ENCODE measurements at regions not wholly inside any gene's neighbourhood (a gene's known extent, or its start where the extent isn't known, plus 50 kb on each side); places are given as distances from the start of the nearest gene placed in this dataset.
"Not testable (repeated sequence)": the region's sequence is repeated elsewhere in the genome, so short reads cannot be mapped to it uniquely, and the experiment has no call there.

GRCh38 chr4:42824278-42824977, 68.1 kb upstream of the GRXCR1 start:
- DNase-seq, result no peak

DNA sequence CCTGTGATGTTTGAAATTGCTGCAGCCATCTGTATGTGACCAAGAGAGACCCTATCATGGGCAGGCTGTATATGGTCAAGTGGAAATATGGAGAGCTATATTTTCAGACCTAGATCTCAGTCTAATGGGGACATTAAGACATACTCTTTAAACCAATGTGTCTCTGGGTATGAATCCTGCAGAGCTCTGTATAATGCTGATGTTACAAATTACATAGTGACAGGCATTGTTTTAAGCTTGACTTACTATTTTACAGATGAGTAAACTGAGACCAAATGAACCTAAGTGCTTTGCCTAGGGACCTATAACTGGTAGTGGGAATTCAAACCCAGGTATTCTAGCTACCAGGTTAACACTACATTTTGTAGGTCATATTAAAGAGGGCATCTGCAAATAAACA, 71.3 kb upstream of the GRXCR1 start:
- DNase-seq, result no peak

DNA sequence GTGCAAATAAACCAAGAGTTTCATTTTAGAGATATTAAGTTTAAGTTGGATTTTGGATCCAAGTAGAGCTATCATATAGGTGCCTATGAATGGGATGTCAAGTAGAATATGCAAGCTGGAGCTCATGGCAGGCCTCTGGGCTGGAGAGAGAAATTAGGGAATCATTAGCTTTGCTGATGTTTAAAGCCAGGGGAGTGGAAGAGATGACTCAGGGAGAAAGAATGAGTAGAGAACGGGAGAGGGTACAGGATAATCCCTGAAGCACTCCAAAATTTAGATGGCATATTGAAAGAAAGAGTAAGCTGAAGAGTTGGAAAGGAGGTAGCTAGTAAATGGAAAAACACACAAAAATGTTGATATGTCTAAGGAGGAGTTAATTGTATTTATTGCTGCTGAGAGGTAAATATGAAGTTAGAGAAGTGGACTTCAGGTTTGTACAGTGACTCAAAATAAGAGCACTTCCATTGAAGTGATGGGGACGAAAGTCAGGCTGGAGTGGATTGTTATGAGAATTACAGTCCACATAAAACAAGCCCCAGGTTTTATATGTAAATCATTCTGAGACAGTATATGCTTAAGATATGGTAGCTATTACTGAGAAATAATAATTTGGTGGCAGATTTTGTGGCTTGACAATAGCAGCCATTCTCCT, 72.5 kb upstream of the GRXCR1 start:
- no peak for DNase-seq

DNA sequence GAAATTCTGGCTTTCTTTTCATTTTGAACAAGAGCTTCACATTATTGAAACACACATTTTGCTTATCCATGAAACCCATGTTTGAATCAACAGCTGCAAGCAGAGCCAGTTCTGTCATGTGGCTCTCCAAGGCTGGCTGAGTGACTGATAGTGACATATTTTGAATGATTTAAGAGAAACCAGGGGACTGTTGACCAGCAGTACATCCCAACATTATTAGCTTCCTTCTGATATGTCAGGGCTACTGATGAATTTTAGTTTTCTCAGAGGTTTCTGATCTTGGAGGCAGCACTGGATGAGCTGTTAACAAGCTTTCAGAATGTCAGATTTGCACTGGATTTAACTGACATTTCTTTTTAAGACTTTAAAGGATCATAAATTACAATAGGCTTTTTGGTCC, 74.6 kb upstream of the GRXCR1 start:
- no peak for DNase-seq

DNA sequence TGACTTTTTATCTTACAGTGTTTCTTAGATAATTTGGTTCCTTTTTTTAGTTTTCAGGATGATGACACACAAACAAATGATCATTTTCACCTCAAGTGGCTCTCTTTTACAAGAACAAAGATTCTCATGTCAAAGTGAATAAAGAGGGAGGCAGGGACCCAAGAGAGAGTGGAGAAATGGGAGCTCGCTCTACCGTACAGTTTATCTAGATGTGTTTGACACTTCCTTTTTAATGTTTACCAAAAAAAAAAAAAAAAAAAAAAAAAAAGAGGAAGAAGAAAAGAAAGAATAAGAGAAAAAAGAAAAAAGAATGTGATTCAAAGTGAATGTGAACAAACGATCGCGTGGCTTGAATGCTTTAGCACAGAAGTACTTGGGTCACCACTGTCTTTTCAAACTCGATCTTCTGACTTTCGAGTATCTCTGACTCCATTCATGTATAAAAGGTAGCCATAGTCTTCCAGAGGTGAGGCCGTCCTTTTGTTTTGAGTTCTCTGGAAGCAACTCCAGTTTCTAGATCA, 75.6 kb upstream of the GRXCR1 start:
- DNase-seq, result no peak

DNA sequence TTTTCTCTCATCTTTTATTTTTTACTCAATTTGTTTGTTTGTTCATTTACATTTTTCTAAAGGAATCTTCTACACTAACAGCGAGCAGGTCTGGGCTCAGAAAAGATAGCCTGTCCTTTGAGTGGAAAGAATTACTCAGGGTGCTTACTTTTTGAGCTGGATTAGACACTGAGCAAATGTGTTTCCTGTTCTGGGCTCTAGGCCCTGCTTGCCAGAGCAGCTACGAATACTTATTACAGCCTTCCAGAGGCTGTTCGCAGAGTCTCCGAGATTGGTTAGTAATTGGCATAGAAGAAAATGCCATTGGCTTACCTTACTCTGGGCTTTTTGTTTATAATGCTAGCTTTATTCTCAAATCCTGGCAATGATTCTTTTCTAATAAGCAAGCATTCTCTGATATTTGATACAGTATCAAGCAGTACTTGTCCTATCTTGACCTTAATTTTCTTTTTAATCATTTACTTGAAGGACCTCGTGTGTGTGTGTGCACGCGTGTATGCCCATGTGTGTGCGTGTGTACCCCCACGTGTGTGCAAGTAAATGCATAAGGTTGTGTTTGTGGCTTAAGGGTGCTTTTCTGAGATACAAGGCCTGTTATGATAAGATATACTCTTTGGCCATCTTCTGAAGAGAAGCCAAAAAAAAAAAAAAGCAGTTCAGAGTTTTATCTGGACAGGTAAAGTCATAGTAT, 76.2 kb upstream of the GRXCR1 start:
- DNase-seq, result no peak

DNA sequence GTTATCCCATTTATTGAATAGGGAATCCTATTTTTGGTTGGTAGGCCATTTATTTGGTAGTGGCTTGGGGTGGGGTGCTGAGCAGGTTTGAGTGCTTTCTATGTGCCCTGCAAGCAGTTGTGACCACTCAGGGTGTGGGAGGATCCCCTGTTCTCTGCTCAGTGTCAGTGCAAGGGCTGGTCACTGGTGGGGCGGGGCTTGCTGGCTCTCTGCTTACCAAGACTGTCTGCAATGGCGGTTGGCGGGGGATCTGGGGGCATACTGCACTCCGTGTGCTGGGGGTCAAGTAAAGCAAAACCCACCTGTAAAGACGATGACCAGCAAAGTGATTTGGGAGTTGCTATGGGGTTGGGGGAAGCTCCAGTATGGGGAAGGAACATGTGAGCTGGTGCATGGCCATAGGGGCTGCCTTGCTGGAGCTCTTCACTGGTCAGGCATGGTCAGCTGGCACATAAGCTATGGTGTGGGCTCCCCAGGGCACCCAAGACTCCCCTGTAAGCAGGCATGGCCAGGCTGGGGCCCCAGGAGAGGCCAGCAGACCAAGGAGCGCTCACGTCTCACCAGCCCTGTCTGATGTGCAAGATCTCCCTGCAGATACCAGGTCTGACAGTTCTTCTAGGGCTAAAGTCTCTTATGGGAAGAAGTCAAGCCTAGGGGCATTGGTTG, 83.0 kb upstream of the GRXCR1 start:
- no peak for DNase-seq

DNA sequence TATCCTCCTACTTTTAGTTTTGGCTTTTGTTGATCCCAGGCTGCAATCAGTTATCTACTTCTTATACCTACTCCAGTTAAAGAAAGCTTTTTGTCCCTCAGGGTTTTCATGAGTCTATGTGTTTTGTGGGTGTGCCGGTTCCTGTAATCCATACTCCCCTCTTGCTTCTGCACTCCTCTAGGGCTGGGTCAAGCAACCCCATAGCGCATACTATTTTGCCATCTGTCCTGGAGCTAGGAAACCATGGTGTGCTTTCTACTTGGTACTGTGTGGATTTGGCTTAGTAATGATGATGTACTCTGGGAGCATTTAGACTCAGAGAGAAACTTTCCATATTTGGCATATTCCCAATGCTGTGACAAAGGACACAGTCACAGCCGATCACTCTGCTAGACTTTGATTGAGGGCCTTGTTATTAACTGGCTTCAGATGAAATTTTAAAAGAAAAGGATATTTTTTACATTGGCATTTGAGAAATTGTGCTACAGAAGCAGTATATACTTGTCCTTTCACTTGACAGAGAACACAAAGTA, 86.1 kb upstream of the GRXCR1 start:
- no peak for DNase-seq

- no peak for DNase-seq
These were observed 103.4 kb upstream of the GRXCR1 start for GRCh38 chr4:42789041-42789567.

DNA sequence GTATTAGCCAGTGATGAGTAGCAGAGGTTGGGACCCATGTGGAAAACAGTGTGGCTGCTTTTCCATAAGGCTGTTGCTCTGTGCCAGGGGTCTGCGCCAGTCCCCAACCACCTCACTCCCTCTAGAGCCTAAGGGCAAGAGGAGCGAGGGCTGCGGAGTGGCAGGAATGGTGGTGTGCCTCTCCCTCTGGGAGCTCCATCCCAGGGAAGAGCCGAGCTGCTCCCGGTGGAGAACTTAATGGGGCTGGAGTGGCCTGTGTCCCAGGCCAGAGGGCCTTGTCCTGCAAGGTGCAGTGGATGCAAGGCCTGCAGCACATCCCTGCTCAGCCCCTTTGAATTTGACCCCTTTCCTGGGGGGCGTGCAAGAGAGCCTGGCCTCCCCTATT, 105.4 kb upstream of the GRXCR1 start:
- DNase-seq, result no peak

DNA sequence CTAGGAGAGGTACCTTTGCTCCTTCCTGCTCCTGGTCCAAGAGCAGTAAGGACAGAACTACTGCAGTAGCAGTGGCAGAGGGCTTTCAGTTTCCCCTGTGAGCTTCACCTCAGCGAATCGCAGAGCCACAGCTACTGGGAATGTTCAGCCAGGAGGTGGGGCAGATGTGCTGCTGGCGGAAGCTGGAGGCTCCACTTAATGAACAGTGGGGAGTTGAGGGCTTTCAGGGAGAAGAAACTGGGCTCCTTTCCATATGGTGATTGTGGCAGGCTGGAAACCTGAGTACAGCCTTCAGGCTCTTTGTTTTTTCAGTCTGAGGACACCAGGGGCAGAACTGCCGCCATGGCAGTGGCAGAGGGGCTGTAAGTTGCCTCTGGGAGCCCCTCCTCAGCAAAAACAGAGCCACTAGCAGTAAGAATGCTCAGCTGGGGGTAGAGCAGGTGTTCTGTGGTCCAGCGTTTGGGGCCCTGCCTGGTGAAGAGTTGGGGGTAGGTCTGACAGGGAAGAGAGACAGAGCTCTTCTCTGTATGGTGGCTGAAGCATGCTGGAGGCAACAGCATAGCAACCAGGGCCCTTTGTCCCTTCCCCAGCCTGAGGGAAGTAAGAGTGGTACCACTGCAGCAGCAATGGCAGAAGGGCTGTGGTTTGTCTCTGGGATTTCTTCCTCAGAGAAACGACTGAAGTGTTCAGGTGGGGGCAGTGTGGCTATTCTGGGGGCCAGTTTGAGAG, 106.0 kb upstream of the GRXCR1 start:
- no peak for DNase-seq

- DNase-seq, result no peak
These were observed 106.7 kb upstream of the GRXCR1 start for GRCh38 chr4:42785817-42786216.

DNA sequence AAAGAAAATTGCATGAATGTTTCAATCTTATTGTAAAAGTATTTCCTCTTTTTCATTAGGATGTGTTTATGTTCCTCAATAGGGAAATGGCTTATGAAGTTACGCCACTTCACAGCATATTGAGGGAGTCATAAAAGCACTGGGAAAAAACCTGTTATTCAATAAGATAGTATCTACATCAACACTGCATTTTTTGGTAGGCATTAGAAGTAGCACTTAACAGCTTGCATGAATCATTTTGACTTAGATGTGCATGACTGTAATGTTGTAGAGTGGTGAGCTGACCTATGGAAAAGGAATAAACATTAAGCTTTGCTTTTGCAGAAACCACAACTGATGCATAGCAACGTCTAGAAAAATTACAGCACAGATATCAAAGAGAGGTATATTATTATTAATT, 111.2 kb upstream of the GRXCR1 start:
- DNase-seq, result no peak

DNA sequence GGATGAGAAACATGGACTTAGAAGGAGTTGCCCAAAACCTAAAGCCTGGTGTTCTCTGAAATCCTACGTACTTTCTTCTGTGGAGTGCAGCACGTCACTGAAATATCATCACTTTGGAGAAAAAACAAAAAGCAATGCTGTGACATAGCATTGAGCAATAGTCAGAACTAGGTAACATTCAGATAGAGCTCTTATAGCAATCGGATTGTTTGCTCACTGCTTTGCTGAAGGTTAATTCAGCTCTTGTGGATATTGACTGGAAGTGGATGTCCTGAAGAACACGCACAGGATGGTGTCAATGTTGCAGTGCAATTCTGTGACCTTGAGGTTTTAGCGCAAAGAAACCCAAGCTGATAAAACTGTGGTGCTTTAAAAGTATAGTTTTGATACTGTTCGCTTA, 114.2 kb upstream of the GRXCR1 start:
- DNase-seq, result no peak

GRCh38 chr4:42768125-42768748, 111.3 kb upstream of the ATP8A1 start:
- no peak for DNase-seq

- no peak for DNase-seq
These were observed 110.8 kb upstream of the ATP8A1 start for GRCh38 chr4:42767669-42768068.

- DNase-seq, result no peak
These were observed 104.9 kb upstream of the ATP8A1 start for GRCh38 chr4:42761804-42762203.

DNA sequence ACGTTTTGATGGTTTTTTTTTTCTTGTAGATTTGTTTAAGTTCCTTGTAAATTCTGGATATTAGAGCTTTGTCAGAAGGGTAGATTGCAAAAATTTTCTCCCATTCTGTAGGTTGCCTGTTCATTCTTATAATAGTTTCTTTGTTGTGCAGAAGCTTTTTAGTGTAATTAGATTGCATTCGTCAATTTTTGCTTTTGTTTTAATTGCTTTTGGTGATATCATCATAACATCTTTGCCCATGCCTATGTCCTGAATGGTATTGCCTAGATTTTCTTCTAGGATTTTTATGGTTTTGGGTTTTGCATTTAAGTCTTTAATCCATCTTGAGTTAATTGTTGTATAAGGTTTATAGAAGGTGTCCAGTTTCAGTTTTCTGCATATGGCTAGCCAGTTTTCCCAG, 98.1 kb upstream of the ATP8A1 start:
- DNase-seq, result not testable (repeated sequence)

- no peak for DNase-seq
These were observed 94.7 kb upstream of the ATP8A1 start for GRCh38 chr4:42751587-42751986.

DNA sequence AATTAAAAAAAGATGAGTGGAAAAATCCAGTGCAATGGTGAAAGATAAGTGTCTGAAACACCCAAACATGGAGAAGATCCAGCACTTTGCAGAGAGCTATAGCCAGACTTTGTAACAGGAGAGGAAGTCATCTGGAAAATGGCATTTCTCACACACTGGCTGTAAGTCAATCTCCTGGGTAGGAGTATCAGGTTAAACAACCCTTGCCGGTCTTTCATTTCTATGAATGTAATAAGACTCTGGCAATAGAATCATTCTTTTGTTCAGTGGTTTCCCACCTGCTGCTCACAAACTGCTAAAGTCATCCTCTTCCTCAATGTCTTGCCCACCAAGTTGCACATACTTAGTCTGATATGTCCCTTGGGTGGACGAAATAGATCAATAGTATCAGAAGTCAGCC, 94.0 kb upstream of the ATP8A1 start:
- DNase-seq, result no peak

DNA sequence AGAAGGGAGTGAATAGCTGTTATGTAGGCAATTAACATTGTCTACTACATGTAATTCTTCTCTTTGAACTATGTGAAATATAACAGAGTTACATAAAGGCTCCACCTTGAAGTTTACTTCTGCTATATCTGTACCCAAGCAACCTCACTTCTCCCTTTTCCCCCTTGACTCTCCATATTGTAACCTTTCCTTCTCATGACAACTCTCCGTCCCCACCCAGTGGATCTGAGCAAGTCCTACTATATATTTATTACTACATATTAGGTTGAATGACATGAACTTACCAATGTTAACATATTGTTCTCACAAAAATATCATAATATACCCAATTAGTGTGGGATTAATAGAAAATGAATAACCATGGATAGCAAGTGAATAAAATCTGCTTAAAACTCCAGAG, 93.2 kb upstream of the ATP8A1 start:
- DNase-seq, result no peak

GRCh38 chr4:42747971-42748370, 91.1 kb upstream of the ATP8A1 start:
- DNase-seq, result no peak

All from femur (tissue), 1 donor.